Spleen (tissue), 11 donors: ENCODE measurements at regions not wholly inside any gene's neighbourhood (a gene's known extent, or its start where the extent isn't known, plus 50 kb on each side); places are given as distances from the start of the nearest gene placed in this dataset.

Experiments
- DNase-seq: peaks from one replicate; pipeline ENCODE4 v3.0.0-alpha.2; 2020
- H3K27ac ChIP-seq, 8 donors: fragments of 200-600 bp; sonication (generic) in 7 of 8; 1 replicate in 4 of 8; 2 replicates in 4 of 8; pipeline versions ENCODE4 v1.5.0 to v1.8.0; 2016 to 2021; ENCODE audit warnings: inconsistent platforms in 4 of 8, mild to moderate bottlenecking in 4 of 8, moderate library complexity in 1 of 8
- H3K27me3 ChIP-seq, 7 donors: fragments of 200-600 bp; sonication (generic) in 6 of 7; replicated peaks in 1 of 7; 1 replicate in 4 of 7; 2 replicates in 3 of 7; pipeline versions ENCODE4 v1.5.0 to v1.8.0; 2016 to 2021; ENCODE audit warnings: inconsistent platforms in 3 of 7, mild to moderate bottlenecking in 1 of 7
- H3K36me3 ChIP-seq, 6 donors: fragments of 200-600 bp; sonication (generic) in 5 of 6; 1 replicate in 4 of 6; 2 replicates in 2 of 6; pipeline versions ENCODE4 v1.5.0 to v1.8.0; 2016 to 2021; ENCODE audit warnings: inconsistent platforms in 2 of 6
- H3K4me1 ChIP-seq, 6 donors: fragments of 200-600 bp; sonication (generic) in 5 of 6; 1 replicate in 3 of 6; 2 replicates in 3 of 6; pipeline versions ENCODE4 v1.5.0 to v1.8.0; 2016 to 2021; ENCODE audit warnings: inconsistent platforms in 3 of 6
- H3K4me3 ChIP-seq, 8 donors: fragments of 200-600 bp; sonication (generic) in 7 of 8; 1 replicate in 4 of 8; 2 replicates in 4 of 8; pipeline versions ENCODE4 v1.5.0 to v1.8.0; 2016 to 2021; ENCODE audit warnings: inconsistent platforms in 4 of 8, mild to moderate bottlenecking in 4 of 8, moderate library complexity in 2 of 8
- H3K9me3 ChIP-seq, 8 donors: fragments of 200-600 bp; sonication (generic) in 7 of 8; 1 replicate in 4 of 8; 2 replicates in 4 of 8; pipeline versions ENCODE4 v1.5.0 to v1.8.0; 2016 to 2021; ENCODE audit warnings: inconsistent platforms in 4 of 8
- POLR2A ChIP-seq, 3 donors: fragments of 450-650 bp; IDR thresholded peaks; one replicate each; pipeline ENCODE4 v1.5.1; 2017; ENCODE audit warnings: antibody characterized with exemption in 3 of 3, mild to moderate bottlenecking in 1 of 3
- POLR2AphosphoS5 ChIP-seq, 3 donors: sonication (generic); formaldehyde crosslinking; IDR thresholded peaks; one replicate each; pipeline ENCODE4 v1.5.1; 2017; ENCODE audit warnings: antibody characterized with exemption in 3 of 3
- WGBS, 5 donors: extraction: QIAGEN DNeasy Blood & Tissue Kit in 3 of 5; methylation state at CpG; one replicate each; pipeline versions ENCODE4 v1.1.5 to v1.1.7; 2013 to 2018; 5-methylcytosine and 5-hydroxymethylcytosine counted together
- intact Hi-C: fragments of 100-400 bp; cut with DNase I; formaldehyde crosslinking; loops from one replicate; pipeline ENCODE4 v1.15.0; 2023; ENCODE audit warnings: low total_unique reads
- TF ChIP-seq, protein P1 (sequence below), 11 experiments: fragments of 200-600 bp in 7 of 11; fragments of 450-650 bp in 4 of 11; sonication (generic) in 4 of 11; IDR thresholded peaks in 8 of 11; conservative IDR thresholded peaks in 3 of 11; 1 replicate in 7 of 11; 2 replicates in 4 of 11; pipeline versions ENCODE4 v1.4.0 to v1.8.0; 2016 to 2021; ENCODE audit warnings: antibody characterized with exemption in 11 of 11, inconsistent platforms in 4 of 11, mild to moderate bottlenecking in 1 of 11
- donor health status: healthy with polysubstance abuse.
- donor health status: DM: no; HTN: no; CAD: no; lungs with moderate emphysema.
- donor health status: DM: no; HTN: no; CAD: no.
- donor health status: Bipolar disorder and iron deficiency.
- donor health status: healthy.
- donor health status: DM: no; HTN: no; CAD: no.
- donor health status: DM: yes; HTN: yes; CAD: no.

DNA sequence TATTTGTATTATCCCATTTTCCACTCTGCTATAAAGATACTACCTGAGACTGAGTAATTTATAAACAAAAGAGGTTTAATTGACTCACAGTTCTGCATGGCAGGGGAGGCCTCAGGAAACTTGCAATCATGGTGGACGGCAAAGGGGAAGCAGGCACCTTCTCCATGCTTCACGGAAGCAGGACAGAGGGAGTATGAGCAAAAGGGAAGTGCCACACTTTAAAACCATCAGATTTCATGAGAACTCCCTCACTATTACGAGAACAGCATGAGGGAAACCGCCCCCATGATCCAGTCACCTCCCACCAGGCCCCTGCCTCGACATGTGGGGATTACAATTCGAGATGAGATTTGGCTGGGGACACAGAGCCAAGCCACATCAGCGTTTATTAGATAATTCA, 172.8 kb downstream of the NR2F2 start:
- Histone ChIP-seq H3K27me3 (no peaks in the 10 kb centered on the region), H3K9me3 (no peaks in the 10 kb centered on the region), H3K36me3 (no peaks in the 10 kb centered on the region), H3K4me1 (no peaks in the 10 kb centered on the region), H3K4me3 (no peak overlapping the region), H3K27ac (no peak overlapping the region)
- WGBS, 5 donors = 53 to 72% (median 69%) methylated on average over 7 of the region's 7 CpGs
- DNase-seq = no peak
- intact Hi-C loops = no loop called here
- TF ChIP-seq, protein P1, sequence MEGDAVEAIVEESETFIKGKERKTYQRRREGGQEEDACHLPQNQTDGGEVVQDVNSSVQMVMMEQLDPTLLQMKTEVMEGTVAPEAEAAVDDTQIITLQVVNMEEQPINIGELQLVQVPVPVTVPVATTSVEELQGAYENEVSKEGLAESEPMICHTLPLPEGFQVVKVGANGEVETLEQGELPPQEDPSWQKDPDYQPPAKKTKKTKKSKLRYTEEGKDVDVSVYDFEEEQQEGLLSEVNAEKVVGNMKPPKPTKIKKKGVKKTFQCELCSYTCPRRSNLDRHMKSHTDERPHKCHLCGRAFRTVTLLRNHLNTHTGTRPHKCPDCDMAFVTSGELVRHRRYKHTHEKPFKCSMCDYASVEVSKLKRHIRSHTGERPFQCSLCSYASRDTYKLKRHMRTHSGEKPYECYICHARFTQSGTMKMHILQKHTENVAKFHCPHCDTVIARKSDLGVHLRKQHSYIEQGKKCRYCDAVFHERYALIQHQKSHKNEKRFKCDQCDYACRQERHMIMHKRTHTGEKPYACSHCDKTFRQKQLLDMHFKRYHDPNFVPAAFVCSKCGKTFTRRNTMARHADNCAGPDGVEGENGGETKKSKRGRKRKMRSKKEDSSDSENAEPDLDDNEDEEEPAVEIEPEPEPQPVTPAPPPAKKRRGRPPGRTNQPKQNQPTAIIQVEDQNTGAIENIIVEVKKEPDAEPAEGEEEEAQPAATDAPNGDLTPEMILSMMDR (IDR thresholded peaks at IDR 0.05 in 8 of 11, conservative IDR thresholded peaks at IDR 0.05 in 3 of 11) = no peak
- no peak for TF ChIP-seq POLR2AphosphoS5 (IDR thresholded peaks at IDR 0.05)
- TF ChIP-seq POLR2A (IDR thresholded peaks at IDR 0.05) = no peak

DNA sequence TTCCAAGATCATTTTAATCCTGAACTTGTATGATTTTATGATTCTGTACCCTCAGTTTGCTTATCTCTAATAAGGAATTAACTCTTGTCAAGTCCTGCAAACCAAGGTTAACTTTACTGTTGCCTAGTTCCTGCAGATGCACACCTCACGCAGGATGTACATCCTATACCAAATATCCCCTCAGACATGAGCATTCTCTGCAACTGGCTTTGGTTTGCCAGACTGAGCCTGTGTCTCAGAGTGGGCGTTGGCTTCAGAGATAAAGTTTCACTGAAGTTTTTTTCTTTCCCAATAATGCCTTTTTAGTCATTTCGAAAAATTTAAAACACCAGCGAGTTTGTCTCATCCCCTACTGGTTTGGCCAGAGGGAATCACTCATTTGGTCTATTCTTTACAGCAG, 173.9 kb downstream of the NR2F2 start:
- DNase-seq = no peak
- Histone ChIP-seq H3K27me3 (no peaks in the 10 kb centered on the region), H3K27ac (no peak overlapping the region), H3K4me1 (no peaks in the 10 kb centered on the region), H3K9me3 (no peaks in the 10 kb centered on the region), H3K36me3 (no peaks in the 10 kb centered on the region), H3K4me3 (no peak overlapping the region)
- TF ChIP-seq POLR2AphosphoS5 (IDR thresholded peaks at IDR 0.05) = no peak
- no peak for TF ChIP-seq POLR2A (IDR thresholded peaks at IDR 0.05)
- TF ChIP-seq, protein P1 (IDR thresholded peaks at IDR 0.05 in 8 of 11, conservative IDR thresholded peaks at IDR 0.05 in 3 of 11) = no peak
- intact Hi-C loops = no loop called here
- 68 to 88% (median 74%) methylated on average over 4 of the region's 4 CpGs for WGBS, 5 donors

DNA sequence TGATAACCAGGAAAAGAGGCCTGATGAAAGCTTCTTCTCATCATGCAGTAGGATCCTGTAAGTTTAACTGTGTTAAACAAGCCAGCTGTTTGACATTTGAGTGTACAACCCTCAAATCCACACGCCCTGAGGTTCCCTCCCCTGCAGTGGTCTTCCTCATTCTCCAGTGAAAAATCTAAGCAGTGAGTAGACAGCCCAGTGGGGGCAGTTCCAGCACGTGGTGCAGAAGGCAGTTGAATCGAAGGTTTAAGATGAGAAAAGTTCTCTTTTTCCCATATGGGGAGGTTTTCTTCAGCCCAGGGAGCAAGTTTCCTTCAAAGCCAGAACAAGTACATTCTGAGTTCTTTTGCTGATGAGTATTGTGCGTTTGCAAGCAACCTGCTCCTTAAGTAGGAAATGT, 174.5 kb downstream of the NR2F2 start:
- intact Hi-C loops = no loop called here
- Histone ChIP-seq H3K4me3 (no peak overlapping the region), H3K27me3 (no peaks in the 10 kb centered on the region), H3K36me3 (no peaks in the 10 kb centered on the region), H3K4me1 (no peaks in the 10 kb centered on the region), H3K9me3 (no peaks in the 10 kb centered on the region), H3K27ac (no peak overlapping the region)
- no peak for DNase-seq
- 45 to 60% (median 51%) methylated on average over 4 of the region's 4 CpGs for WGBS, 5 donors
- TF ChIP-seq POLR2AphosphoS5 (IDR thresholded peaks at IDR 0.05) = no peak
- TF ChIP-seq POLR2A (IDR thresholded peaks at IDR 0.05) = no peak
- TF ChIP-seq, protein P1 (IDR thresholded peaks at IDR 0.05 in 8 of 11, conservative IDR thresholded peaks at IDR 0.05 in 3 of 11) = no peak

DNA sequence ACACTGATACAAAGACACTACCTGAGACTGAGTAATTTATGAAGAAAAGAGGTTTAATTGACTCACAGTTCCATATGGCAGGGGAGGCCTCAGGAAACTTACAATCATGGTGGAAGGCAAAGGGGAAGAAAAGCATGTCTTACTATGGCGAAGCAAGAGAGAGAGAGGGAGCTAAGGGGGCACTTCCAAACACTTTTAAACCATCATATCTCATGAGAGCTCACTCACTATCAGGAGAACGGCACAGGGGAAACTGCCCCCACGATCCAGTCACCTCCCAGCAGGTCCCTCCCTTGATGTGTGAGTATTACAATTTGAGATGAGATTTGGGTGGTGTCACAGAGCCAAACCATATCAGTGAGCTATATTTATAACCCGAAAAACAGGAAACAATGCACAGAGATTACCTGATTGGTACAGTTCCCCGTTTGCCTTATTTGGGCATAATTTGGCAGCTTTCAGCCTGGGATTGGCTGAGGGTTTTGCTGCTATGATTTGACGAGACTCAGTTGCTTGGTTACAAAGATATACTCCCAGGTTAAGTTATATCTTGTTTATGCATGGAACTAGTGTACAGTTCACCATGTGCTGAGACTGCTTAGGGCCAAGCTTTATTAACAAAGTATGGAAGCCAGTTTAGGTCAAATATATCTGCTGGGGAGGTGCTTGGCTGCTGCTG, 184.2 kb downstream of the NR2F2 start:
- Histone ChIP-seq H3K4me3 (no peak overlapping the region), H3K27ac (no peak overlapping the region), H3K36me3 (no peaks in the 10 kb centered on the region), H3K27me3 (no peaks in the 10 kb centered on the region), H3K9me3 (peaks cover 0 to 11% (median 3%) of the 10 kb centered on the region in 8 donors), H3K4me1 (no peaks in the 10 kb centered on the region)
- TF ChIP-seq, protein P1 (IDR thresholded peaks at IDR 0.05 in 8 of 11, conservative IDR thresholded peaks at IDR 0.05 in 3 of 11) = no peak
- no peak for TF ChIP-seq POLR2AphosphoS5 (IDR thresholded peaks at IDR 0.05)
- no peak for TF ChIP-seq POLR2A (IDR thresholded peaks at IDR 0.05)
- 59 to 84% (median 67%) methylated on average over 6 of the region's 6 CpGs for WGBS, 5 donors
- no peak for DNase-seq
- intact Hi-C loops = no loop called here
